HCEC 1CT (cell line): ENCODE measurements at regions not wholly inside any gene's neighbourhood (a gene's known extent, or its start where the extent isn't known, plus 50 kb on each side); places are given as distances from the start of the nearest gene placed in this dataset.

Experiments used
- DNase-seq: peaks from one replicate; pipeline ENCODE4 v3.0.0-alpha.2; 2017

- no peak for DNase-seq
Measured at GRCh38 chr12:91608542-91608941, 425.9 kb upstream of the DCN start.

DNA sequence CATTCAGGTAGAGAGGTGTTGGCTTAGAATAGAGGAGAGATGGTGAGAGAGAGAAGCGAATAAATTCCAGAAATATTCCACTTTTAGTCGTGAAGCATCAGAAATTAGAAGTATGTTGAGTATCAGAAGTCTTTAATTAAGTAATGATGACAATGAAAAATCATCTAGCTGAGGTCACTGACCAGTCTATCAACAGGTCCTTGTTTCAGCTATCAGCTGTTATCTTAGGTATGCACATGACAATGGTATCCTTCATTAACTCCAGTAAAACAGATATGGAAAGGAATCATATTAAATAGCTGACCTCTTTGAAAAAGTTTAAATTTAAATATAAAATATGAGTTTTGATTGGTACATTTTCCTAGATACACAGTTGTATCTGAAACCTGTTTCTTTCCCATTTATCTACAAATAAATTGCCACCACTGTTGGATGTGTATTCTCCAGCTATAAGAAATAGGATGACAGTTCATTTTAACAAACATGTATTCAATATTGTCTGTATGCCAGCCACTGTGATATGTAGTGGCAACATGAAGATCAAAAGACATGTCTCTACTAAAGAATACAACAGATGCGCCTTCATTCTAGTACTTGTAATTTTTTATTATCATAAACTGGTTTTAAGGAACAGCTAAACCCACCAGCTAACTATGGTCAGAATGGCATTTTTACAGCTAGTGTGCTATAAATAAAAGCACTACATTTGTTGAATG, 424.2 kb upstream of the DCN start:
- DNase-seq = no peak

DNA sequence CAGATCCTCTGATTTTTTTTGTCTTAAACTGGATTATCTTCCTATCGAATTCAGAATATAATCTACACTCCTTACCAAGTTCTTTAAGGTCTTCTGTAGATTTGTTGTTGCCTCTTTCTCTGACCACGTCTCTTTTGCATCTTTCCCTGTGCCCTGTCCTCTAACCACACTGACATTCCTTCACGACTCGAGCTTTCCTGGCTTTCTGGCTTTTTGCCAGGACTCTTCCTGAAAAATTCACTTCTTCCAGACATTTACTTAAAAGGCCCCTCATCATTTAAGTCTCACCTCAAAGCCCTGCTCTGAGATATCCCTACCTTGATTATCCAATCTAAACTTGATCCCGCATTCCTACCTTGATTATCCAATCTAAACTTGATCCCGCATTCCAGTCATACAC, 422.3 kb upstream of the DCN start:
- no peak for DNase-seq

DNA sequence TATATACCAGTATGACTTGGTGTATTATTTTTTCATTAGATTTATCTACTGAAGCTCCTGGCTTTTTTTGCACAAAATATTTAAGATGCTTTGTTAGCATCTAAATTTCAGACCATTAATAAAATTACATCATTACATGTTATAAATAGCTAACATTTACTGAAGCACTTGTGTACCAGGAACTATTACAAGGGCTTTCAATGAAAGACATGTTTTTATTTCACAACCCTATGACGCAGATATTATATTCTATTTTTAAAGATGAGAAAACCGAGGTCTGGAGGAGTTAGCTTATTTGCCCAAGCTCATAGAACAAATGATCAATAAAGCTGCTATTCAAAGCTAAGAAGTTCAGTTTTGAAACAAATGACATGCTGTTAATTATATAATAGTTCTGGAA, 420.4 kb upstream of the DCN start:
- peak; percentile 17 for DNase-seq

DNA sequence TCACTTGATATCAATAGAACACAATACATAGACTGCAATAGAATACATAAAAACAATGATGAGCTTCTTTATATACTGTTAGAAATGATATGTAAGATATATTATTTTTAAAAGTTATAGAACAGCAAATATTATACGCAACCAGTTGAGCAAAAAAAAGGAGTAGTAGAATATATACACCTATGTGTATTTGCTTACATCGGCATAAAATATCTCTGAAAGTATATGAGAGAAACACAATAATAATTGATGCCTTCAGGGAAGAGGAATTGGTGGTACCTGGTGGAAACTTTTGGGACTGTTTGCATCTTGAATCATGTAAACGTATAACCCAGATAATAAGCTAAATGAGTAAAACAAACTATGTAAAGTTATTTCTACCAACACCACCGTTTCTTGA, 418.4 kb upstream of the DCN start:
- no peak for DNase-seq

- DNase-seq = no peak
Measured at GRCh38 chr12:91594715-91595114, 412.1 kb upstream of the DCN start.

DNA sequence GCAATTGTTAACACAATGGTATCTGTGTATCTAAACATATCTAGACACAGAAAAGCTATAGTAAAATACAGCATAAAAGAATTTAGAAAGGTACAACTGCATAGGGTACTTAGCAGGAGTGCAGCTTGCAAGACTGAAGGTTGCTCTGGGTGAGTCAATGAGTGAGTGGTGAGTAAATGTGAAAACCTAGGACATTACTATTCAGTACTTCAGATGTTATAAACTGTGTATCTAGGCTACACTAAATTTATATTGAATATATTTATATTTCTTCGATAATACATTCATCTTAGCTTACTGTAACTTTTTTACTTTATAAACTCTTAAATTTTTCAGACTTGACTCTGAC, 409.0 kb upstream of the DCN start:
- DNase-seq = no peak

DNA sequence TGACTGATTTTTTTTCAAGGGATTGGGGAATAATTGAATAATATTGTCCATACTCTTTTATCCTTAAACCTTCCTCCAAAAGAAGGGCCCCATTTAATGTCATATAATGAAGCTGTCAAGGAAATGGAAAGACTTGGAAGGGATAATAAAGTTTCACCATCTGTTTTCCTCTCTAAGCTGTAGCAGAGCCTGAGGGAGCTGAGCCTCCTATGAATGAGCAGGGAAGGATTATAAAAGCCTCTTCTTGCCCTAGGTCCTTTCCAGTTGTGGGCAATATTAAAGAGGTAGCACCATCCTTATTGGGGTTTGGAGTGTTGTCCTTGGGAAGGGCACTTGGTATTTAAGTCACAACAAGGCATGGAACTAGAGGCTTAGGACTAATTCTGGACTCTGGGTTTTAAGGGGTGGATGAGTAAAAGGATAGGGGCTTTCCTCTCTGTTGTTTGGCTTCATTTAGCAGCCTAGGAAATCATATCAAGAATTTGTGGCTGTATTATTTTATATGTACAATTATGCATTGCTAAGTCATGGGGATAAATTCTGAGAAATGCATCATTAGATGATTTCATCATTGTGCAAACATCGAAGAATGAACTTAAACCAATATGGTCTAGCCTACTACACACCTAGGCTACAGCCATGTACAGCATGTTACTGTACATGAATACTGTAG, 408.5 kb upstream of the DCN start:
- no peak for DNase-seq

- no peak for DNase-seq
Measured at GRCh38 chr12:91588874-91589454, 406.3 kb upstream of the DCN start.

- no peak for DNase-seq
Measured at GRCh38 chr12:91586015-91586414, 403.4 kb upstream of the DCN start.

- DNase-seq = no peak
Measured at GRCh38 chr12:91582811-91583210, 400.2 kb upstream of the DCN start.

DNA sequence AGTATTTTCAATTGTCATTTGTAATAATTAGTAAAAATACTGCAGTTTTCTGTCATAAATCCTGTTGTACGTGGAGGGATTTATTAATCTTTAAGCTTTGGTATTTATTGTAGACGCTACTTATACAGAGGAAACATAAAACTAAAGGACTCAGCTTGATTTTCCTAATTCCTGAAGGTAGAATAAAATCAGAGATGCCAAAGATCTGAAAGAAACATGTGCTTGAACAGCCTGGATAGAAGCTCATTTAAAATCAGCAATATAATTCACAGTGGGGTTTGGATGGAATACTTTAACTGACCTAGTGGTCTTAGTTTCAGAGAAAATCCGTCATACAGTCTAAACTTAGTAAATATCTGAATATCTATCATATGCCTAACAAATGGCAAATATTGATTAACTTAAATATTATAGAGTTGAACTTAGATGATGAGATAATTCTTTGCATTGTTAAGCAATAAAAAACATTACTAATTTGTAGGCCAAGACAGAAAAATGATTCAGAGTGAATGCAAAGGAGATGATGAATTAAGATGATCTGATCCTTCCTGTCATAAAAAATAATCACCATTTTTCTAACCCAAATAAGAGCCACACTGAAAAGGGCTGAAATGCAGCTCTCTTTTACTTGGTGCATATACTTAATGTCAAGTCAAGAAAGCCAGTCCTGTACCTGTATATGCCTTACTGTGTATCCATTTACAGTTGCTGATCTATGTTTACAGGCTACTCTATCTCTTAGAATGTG, 397.1 kb upstream of the DCN start:
- DNase-seq = peak; percentile 11

DNA sequence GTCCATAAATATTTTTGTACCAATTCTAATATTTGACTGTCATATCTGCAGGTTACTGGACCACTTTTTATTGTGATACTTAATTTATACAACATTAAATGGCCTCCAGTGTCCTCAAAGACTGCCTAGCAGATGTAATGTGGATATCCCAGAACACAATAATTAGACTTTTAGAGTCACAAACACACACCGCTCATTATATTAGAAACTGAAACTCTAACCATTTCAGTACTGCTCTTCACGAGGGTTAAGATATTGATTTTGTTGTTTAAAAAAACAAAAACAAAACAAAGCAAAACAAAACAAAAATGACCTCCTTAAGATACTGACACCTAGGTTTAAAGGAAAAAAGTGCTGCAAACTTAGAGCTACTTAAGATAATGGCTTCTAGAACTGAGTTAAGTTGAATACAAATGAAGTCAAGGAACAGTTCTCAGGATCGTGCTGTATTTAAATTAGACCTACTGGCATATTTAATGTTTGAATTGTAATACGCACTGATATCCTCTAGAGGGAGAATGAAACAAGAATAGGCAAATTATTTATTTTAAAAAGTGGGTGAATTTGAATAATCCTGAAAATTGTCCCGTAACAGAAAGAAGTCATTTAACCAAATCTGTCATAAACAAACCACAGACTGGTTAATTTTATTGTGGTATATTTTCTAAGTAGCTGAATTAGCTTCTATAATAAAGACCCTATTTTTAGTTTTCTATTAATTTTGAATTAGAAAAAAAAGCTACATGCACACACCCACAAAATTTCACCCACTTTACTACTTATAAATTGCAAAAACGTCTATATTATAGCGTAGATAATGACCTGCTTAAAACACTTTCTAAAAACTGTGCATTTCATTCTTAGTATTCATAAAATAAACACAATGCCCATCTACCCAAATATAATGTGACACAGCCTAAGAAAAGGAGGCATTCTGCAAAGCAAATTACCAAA, 395.2 kb upstream of the DCN start:
- peak; percentile 53 for DNase-seq

DNA sequence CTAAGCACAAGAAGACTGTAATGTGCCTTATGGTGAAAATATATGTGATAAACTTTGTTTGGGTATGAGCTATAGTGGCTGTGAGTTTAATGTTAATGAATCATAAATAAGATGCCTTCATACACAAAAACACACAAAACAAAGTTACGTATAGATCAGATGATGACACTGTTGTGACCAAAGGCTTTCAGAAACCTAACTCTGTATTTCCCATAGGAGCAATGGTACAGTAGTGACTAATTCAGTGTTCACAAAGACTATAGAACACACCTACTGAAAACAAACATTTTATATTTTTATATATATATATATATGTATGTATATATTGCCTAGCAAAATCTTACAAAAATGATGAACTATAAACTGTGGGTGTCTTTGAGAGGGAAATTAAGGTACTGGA, 393.8 kb upstream of the DCN start:
- no peak for DNase-seq

DNA sequence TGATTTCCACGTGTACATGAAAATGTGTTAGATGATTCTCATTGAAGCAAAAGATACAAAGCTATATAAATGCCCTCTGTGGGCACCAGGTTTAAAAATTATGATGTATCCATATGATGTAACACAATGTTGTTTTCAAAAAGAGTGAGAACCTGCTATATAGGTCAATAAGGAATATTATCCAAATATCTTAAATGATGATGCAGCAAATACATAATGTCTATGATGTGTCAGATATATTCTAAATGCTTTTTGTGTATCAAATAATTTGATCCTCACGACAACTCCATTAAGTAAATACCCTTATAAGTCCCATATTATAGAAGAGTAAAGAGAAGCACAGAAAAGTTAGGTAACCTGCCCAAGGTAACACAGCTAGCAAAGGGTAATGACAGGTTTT, 393.0 kb upstream of the DCN start:
- no peak for DNase-seq

GRCh38 chr12:91574975-91575374, 392.4 kb upstream of the DCN start:
- DNase-seq = no peak

DNA sequence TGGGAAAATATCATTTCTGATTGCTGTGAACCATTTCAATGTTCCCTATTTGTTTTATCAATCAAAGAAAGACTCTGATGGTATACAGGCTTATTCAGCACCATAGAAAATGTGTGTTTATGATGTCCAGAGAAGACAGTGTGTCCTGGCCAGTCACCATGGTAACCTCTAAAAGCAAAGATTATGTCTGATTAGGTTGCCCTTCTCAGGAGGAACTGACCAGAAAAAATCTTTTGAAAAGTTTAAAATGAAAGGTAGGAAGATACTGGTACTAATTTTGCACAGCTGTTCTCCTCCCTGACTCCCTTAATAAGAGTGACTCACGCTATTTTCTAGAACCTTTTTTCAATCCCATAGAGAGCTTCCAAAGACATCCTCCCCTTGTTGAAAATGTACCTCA, 391.8 kb upstream of the DCN start:
- DNase-seq = peak; percentile 5

- DNase-seq = no peak
Measured at GRCh38 chr12:91572869-91573268, 390.3 kb upstream of the DCN start.

- no peak for DNase-seq
Measured at GRCh38 chr12:91567100-91567485, 384.5 kb upstream of the DCN start.

- DNase-seq = no peak
Measured at GRCh38 chr12:91566328-91567099, 383.9 kb upstream of the DCN start.

- DNase-seq = no peak
Measured at GRCh38 chr12:91565846-91566245, 383.2 kb upstream of the DCN start.

GRCh38 chr12:91565246-91565645, 382.6 kb upstream of the DCN start:
- peak; percentile 32 for DNase-seq
